ENCODE measurements at regions not wholly inside any gene's neighbourhood (a gene's known extent, or its start where the extent isn't known, plus 50 kb on each side); places are given as distances from the start of the nearest gene placed in this dataset.

- TF ChIP-seq EZH2phosphoT487 (IDR thresholded peaks at IDR 0.05; ENCODE audit: borderline replicate concordance, low read length) (no peak), CTCF (conservative IDR thresholded peaks at IDR 0.05; ENCODE audit: low read depth, low read length) (no peak; the same call in 1 of the 2 replicates), EZH2 (IDR thresholded peaks at IDR 0.05; ENCODE audit: low read length, unreplicated experiment) (no peak)
- Histone ChIP-seq H4K20me1 (ENCODE audit: low read length) (no peaks in the 10 kb centered on the region), H3K79me2 (ENCODE audit: low read length) (no peaks in the 10 kb centered on the region), H3K9ac (ENCODE audit: low read length) (no peak overlapping the region), H3K9me3 (ENCODE audit: low read length) (no peaks in the 10 kb centered on the region), H3K27ac (ENCODE audit: low read length) (no peak overlapping the region), H3K27me3 (ENCODE audit: low read length) (peaks cover 35% of the 10 kb centered on the region), H2AFZ (ENCODE audit: low read length) (0 out of 2 replicates have a peak overlapping the region, but pooled peaks have one; percentile 14), H3K4me2 (ENCODE audit: low read length) (0 out of 2 replicates have a peak overlapping the region, but pooled peaks have one; percentile 13), H3F3A (ENCODE audit: low read length, unreplicated experiment) (no peaks in the 10 kb centered on the region), H3K36me3 (ENCODE audit: low read depth, low read length) (no peaks in the 10 kb centered on the region), H3K4me1 (ENCODE audit: insufficient read depth, low read length) (no peaks in the 10 kb centered on the region), H3K4me3 (ENCODE audit: low read length) (no peak overlapping the region), H3K9me2 (replicated peaks; ENCODE audit: low read length) (no peaks in the 10 kb centered on the region)
- ChIA-PET POLR2A (ENCODE audit: unreplicated experiment) (no interaction called here), CTCF (interaction anchor here (0.7 kb wide), 1 partner anchor 174 kb away, joined by 3 read pairs; no protein-coding TSS in a partner anchor)
- intact Hi-C loops (cut with micrococcal nuclease): loop anchor here (1.0 to 5.0 kb wide), 3 partner anchors 85 to 1460 kb away; no protein-coding TSS in a partner anchor
- BruUV-seq (replicated peaks): no TSS peak
- ATAC-seq: no peak
- DNase-seq: no peak
Observed at GRCh38 chr6:18596531-18596835, 209.3 kb downstream of the RNF144B start.

GRCh38 chr6:18598551-18599264 is 211.6 kb downstream of the RNF144B start:
- Histone ChIP-seq H3K36me3 (ENCODE audit: low read depth, low read length) (no peaks in the 10 kb centered on the region), H4K20me1 (ENCODE audit: low read length) (no peaks in the 10 kb centered on the region), H3K9me2 (replicated peaks; ENCODE audit: low read length) (no peaks in the 10 kb centered on the region), H3K9me3 (ENCODE audit: low read length) (no peaks in the 10 kb centered on the region), H3K79me2 (ENCODE audit: low read length) (no peaks in the 10 kb centered on the region), H3K4me3 (ENCODE audit: low read length) (no peak overlapping the region), H3K27me3 (ENCODE audit: low read length) (peaks cover 37% of the 10 kb centered on the region), H3K4me2 (ENCODE audit: low read length) (no peak overlapping the region), H3K4me1 (ENCODE audit: insufficient read depth, low read length) (no peaks in the 10 kb centered on the region), H3F3A (ENCODE audit: low read length, unreplicated experiment) (no peaks in the 10 kb centered on the region), H3K9ac (ENCODE audit: low read length) (no peak overlapping the region), H3K27ac (ENCODE audit: low read length) (no peak overlapping the region), H2AFZ (ENCODE audit: low read length) (no peak overlapping the region)
- ChIA-PET CTCF (no interaction called here), POLR2A (ENCODE audit: unreplicated experiment) (no interaction called here)
- intact Hi-C loops (cut with micrococcal nuclease): loop anchor here (5.0 kb wide), 1 partner anchor 154 kb away; no protein-coding TSS in a partner anchor
- BruUV-seq (replicated peaks): no TSS peak
- no peak for DNase-seq
- ATAC-seq: no peak
- TF ChIP-seq EZH2 (IDR thresholded peaks at IDR 0.05; ENCODE audit: low read length, unreplicated experiment) (no peak), EZH2phosphoT487 (IDR thresholded peaks at IDR 0.05; ENCODE audit: borderline replicate concordance, low read length) (no peak), CTCF (conservative IDR thresholded peaks at IDR 0.05; ENCODE audit: low read depth, low read length) (no peak)

- no peak overlapping the region for H3K4me2 ChIP-seq (ENCODE audit: low read length)
- no peak overlapping the region for H2AFZ ChIP-seq (ENCODE audit: low read length)
- intact Hi-C loops (cut with micrococcal nuclease): no loop called here
- no peaks in the 10 kb centered on the region for H3K79me2 ChIP-seq (ENCODE audit: low read length)
- no peaks in the 10 kb centered on the region for H3F3A ChIP-seq (ENCODE audit: low read length, unreplicated experiment)
- no peak overlapping the region for H3K27ac ChIP-seq (ENCODE audit: low read length)
- no peaks in the 10 kb centered on the region for H3K4me1 ChIP-seq (ENCODE audit: insufficient read depth, low read length)
- H4K20me1 ChIP-seq (ENCODE audit: low read length): no peaks in the 10 kb centered on the region
- TF ChIP-seq CTCF (conservative IDR thresholded peaks at IDR 0.05; ENCODE audit: low read depth, low read length): no peak
- TF ChIP-seq EZH2phosphoT487 (IDR thresholded peaks at IDR 0.05; ENCODE audit: borderline replicate concordance, low read length): no peak
- TF ChIP-seq EZH2 (IDR thresholded peaks at IDR 0.05; ENCODE audit: low read length, unreplicated experiment): no peak
- no TSS peak for BruUV-seq (replicated peaks)
- CTCF ChIA-PET: no interaction called here
- POLR2A ChIA-PET (ENCODE audit: unreplicated experiment): no interaction called here
- H3K36me3 ChIP-seq (ENCODE audit: low read depth, low read length): no peaks in the 10 kb centered on the region
- ATAC-seq (no peak), DNase-seq (no peak)
- H3K4me3 ChIP-seq (ENCODE audit: low read length): no peak overlapping the region
- no peaks in the 10 kb centered on the region for H3K9me3 ChIP-seq (ENCODE audit: low read length)
- H3K27me3 ChIP-seq (ENCODE audit: low read length): peaks cover 45% of the 10 kb centered on the region
- H3K9me2 ChIP-seq (replicated peaks; ENCODE audit: low read length): no peaks in the 10 kb centered on the region
- no peak overlapping the region for H3K9ac ChIP-seq (ENCODE audit: low read length)
Observed at GRCh38 chr6:18600255-18600654, 213.1 kb downstream of the RNF144B start.

Measured in PC-3 (cell line).